ENCODE measurements at regions not wholly inside any gene's neighbourhood (a gene's known extent, or its start where the extent isn't known, plus 50 kb on each side); places are given as distances from the start of the nearest gene placed in this dataset.

- no peak for DNase-seq
Measured at GRCh38 chr15:100784493-100785180, 95.0 kb upstream of the ALDH1A3 start.

- no peak for DNase-seq
Measured at GRCh38 chr15:100785181-100786138, 94.2 kb upstream of the ALDH1A3 start.

- DNase-seq: no peak
Measured at GRCh38 chr15:100786139-100786531, 93.5 kb upstream of the ALDH1A3 start.

- no peak for DNase-seq
Measured at GRCh38 chr15:100786901-100787566, 92.6 kb upstream of the ALDH1A3 start.

- no peak for DNase-seq
Measured at GRCh38 chr15:100787567-100788417, 91.8 kb upstream of the ALDH1A3 start.

GRCh38 chr15:100788418-100789105, 91.1 kb upstream of the ALDH1A3 start:
- no peak for DNase-seq

- no peak for DNase-seq
Measured at GRCh38 chr15:100790786-100791265, 88.8 kb upstream of the ALDH1A3 start.

- DNase-seq: no peak
Measured at GRCh38 chr15:100794008-100794407, 85.6 kb upstream of the ALDH1A3 start.

- DNase-seq: no peak
Measured at GRCh38 chr15:100801256-100801900, 78.3 kb upstream of the ALDH1A3 start.

GRCh38 chr15:100802421-100803170, 77.0 kb upstream of the ALDH1A3 start:
- DNase-seq: no peak

GRCh38 chr15:100803171-100803440, 76.5 kb upstream of the ALDH1A3 start:
- no peak for DNase-seq

- DNase-seq: no peak
Measured at GRCh38 chr15:100806157-100806556, 73.5 kb upstream of the ALDH1A3 start.

- no peak for DNase-seq
Measured at GRCh38 chr15:100807028-100807427, 72.6 kb upstream of the ALDH1A3 start.

- DNase-seq: no peak
Measured at GRCh38 chr15:100808691-100809090, 70.9 kb upstream of the ALDH1A3 start.

GRCh38 chr15:100809151-100809550, 70.5 kb upstream of the ALDH1A3 start:
- DNase-seq: no peak

GRCh38 chr15:100809587-100809986, 70.0 kb upstream of the ALDH1A3 start:
- no peak for DNase-seq

GRCh38 chr15:100810229-100810628, 69.4 kb upstream of the ALDH1A3 start:
- no peak for DNase-seq

GRCh38 chr15:100810831-100811230, 68.8 kb upstream of the ALDH1A3 start:
- no peak for DNase-seq

- no peak for DNase-seq
Measured at GRCh38 chr15:100812802-100813201, 66.8 kb upstream of the ALDH1A3 start.

GRCh38 chr15:100818927-100819326, 60.7 kb upstream of the ALDH1A3 start:
- DNase-seq: no peak

GRCh38 chr15:100820528-100820927, 59.1 kb upstream of the ALDH1A3 start:
- no peak for DNase-seq
